GM10248 (cell line): ENCODE measurements at regions not wholly inside any gene's neighbourhood (a gene's known extent, or its start where the extent isn't known, plus 50 kb on each side); places are given as distances from the start of the nearest gene placed in this dataset.

Experiments
- CTCF ChIA-PET: fragments of 300-600 bp; sonication (Branson Sonifier 250); formaldehyde crosslinking; extraction: SDS; loops from one replicate; lab custom pipeline; 2021; ENCODE audit warnings: antibody characterized with exemption; lab: Yijun Ruan, JAX
- POLR2A ChIA-PET: fragments of 350-650 bp; sonication (Branson Sonifier 250); formaldehyde crosslinking; extraction: SDS; loops from one replicate; lab custom pipeline; 2020; ENCODE audit warnings: antibody characterized with exemption; lab: Yijun Ruan, JAX
- DNase-seq: peaks from one replicate; pipeline ENCODE4 v3.0.0; 2012; ENCODE audit errors: extremely low spot score
- CTCF ChIP-seq: IDR thresholded peaks from 2 replicates; pipeline ENCODE4 v1.5.1; 2012; ENCODE audit warnings: mild to moderate bottlenecking, low read depth; ENCODE audit errors: extremely low read depth, missing control alignments, control extremely low read depth

GRCh38 chr2:176613323-176613987, 344.2 kb downstream of the MTX2 start:
- no peak for TF ChIP-seq CTCF
- POLR2A ChIA-PET: no interaction called here
- DNase-seq: no peak
- CTCF ChIA-PET: interaction anchor here (0.7 to 1.5 kb wide), 4 partner anchors 8 to 59 kb away, joined by 3 to 5 read pairs (median 4); no protein-coding TSS in a partner anchor

GRCh38 chr2:176614049-176614448, 344.8 kb downstream of the MTX2 start:
- POLR2A ChIA-PET: no interaction called here
- CTCF ChIA-PET: interaction anchor here (1.3 kb wide), 2 partner anchors 31 to 59 kb away, joined by 3 to 5 read pairs; no protein-coding TSS in a partner anchor
- TF ChIP-seq CTCF: no peak
- DNase-seq: no peak

- no peak for DNase-seq
- ChIA-PET POLR2A (no interaction called here), CTCF (interaction anchor here (1.3 to 1.6 kb wide), 3 partner anchors 31 to 160 kb away, joined by 3 to 5 read pairs (median 5); no protein-coding TSS in a partner anchor)
- no peak for TF ChIP-seq CTCF
Observed at GRCh38 chr2:176614930-176615329, 345.7 kb downstream of the MTX2 start.

- TF ChIP-seq CTCF: no peak
- CTCF ChIA-PET: interaction anchor here (2.3 kb wide), 1 partner anchor 12 kb away, joined by 6 read pairs; no protein-coding TSS in a partner anchor
- POLR2A ChIA-PET: no interaction called here
- DNase-seq: no peak
Observed at GRCh38 chr2:176619504-176619903, 350.3 kb downstream of the MTX2 start.

GRCh38 chr2:176621350-176621749, 352.1 kb downstream of the MTX2 start:
- no peak for DNase-seq
- CTCF ChIA-PET: interaction anchor here (1.3 to 1.6 kb wide), 5 partner anchors 8 to 480 kb away, joined by 3 to 4 read pairs (median 3); no protein-coding TSS in a partner anchor
- POLR2A ChIA-PET: interaction anchor here (0.5 kb wide), 1 partner anchor 30 kb away, joined by 3 read pairs; no protein-coding TSS in a partner anchor
- TF ChIP-seq CTCF: no peak

- ChIA-PET CTCF (interaction anchor here (1.3 to 1.6 kb wide), 3 partner anchors 14 to 1240 kb away, joined by 3 to 4 read pairs (median 4); no protein-coding TSS in a partner anchor), POLR2A (interaction anchor here (0.6 kb wide), 1 partner anchor 85 kb away, joined by 3 read pairs; no protein-coding TSS in a partner anchor)
- no peak for DNase-seq
- TF ChIP-seq CTCF: no peak
Observed at GRCh38 chr2:176622792-176623191, 353.6 kb downstream of the MTX2 start.
